WERI-Rb-1 (cell line): ENCODE measurements at regions not wholly inside any gene's neighbourhood (a gene's known extent, or its start where the extent isn't known, plus 50 kb on each side); places are given as distances from the start of the nearest gene placed in this dataset.

ENCODE experiments used
- DNase-seq: peaks from one replicate; pipeline ENCODE4 v3.0.0-alpha.2; 2020
- H3K27ac ChIP-seq: fragments of 250-450 bp; sonication (Bioruptor Pico); 2 replicates; pipeline ENCODE4 v1.5.1; 2020; ENCODE audit warnings: mild to moderate bottlenecking, moderate library complexity
- H3K27me3 ChIP-seq: fragments of 250-450 bp; sonication (Bioruptor Pico); 2 replicates; pipeline ENCODE4 v1.5.1; 2021; ENCODE audit warnings: mild to moderate bottlenecking, low read depth, moderate library complexity; ENCODE audit not compliant: insufficient read depth, severe bottlenecking
- H3K36me3 ChIP-seq: fragments of 250-450 bp; sonication (Bioruptor Pico); 2 replicates; pipeline ENCODE4 v1.5.1; 2020; ENCODE audit warnings: mild to moderate bottlenecking, moderate library complexity
- H3K4me3 ChIP-seq: 2 replicates; pipeline ENCODE4 v1.5.1; 2011; ENCODE audit warnings: low read depth, mild to moderate bottlenecking, control low read depth, low read length
- H3K9me3 ChIP-seq: fragments of 250-450 bp; sonication (Bioruptor Pico); 2 replicates; pipeline ENCODE4 v1.5.1; 2021; ENCODE audit warnings: mild to moderate bottlenecking, moderate library complexity; ENCODE audit not compliant: severe bottlenecking
- CTCF ChIP-seq: IDR thresholded peaks from 2 replicates; pipeline ENCODE4 v1.5.1; 2011; ENCODE audit warnings: low read depth, mild to moderate bottlenecking, control low read depth, inconsistent platforms, low read length

DNA sequence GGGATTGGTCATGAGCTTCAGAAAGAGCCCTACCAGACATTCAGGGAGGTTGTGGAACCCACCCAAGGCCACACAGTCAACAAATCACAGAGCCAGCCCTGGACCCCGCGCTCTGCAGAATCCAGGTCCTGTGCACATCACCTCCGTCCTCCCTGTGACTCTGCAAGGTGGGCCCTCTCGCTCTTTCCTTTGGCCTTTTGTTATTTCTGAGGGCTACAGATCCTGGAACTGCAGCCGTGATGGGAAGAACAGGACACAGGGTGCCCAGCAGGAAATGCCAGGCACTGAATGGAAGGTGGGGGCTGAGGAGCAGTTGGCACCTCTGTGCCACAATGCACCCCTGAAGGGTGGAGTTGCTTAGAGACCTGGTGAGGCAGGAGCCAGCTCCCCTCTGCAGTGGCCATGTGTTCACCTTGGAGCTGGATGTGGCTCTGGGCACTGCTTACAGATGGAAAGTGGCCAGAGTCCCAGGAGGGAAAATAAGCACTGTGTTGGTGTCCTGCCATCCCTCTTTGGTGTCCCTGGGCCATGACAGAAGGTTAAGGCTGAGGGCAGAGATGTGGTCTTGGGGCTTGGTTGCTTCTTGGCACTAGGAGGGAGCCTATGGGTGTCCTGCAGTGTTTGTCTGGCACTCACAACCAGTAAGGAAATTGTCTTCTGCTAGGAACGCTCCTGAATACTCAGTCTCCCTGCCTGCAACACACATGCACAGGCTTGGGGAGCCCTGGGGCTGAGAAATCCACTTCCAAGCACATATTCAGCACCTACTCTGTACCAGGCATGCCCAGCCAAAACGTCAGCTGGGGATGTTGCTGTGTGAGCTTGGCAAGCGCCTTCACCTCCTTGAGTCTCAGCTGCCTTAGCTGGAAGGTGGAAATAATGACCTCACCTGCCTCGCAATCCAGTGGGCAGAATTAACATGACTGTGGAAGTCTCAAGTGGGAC lies 98.0 kb upstream of the SLC6A6 start:
- Histone ChIP-seq H3K27me3 (no peaks in the 10 kb centered on the region), H3K9me3 (no peaks in the 10 kb centered on the region), H3K4me3 (no peak overlapping the region), H3K27ac (no peak overlapping the region), H3K36me3 (no peaks in the 10 kb centered on the region)
- TF ChIP-seq CTCF = no peak
- DNase-seq = no peak

DNA sequence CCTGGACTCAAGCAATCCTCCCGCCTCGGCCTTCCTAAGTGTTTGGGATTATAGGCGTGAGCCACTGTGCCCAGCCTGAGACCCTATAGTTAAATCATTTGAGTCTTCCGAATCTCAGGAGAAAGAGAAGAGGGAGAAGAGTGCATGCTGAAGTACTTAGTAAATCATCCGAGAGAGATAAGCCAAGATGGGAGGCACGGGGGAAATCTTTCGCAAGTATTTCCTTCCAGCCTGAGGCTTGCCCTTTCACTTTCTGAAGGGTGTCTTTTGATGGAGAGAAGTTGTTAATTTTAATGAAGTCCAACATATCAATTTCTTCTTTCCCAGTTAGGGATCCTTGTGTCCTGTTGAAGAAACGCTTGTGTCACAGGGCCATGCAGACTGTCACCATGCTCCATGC lies 97.1 kb upstream of the SLC6A6 start:
- H3K9me3 ChIP-seq = no peaks in the 10 kb centered on the region
- no peak overlapping the region for H3K4me3 ChIP-seq
- no peaks in the 10 kb centered on the region for H3K27me3 ChIP-seq
- H3K27ac ChIP-seq = no peak overlapping the region
- H3K36me3 ChIP-seq = no peaks in the 10 kb centered on the region
- no peak for DNase-seq
- TF ChIP-seq CTCF = no peak

DNA sequence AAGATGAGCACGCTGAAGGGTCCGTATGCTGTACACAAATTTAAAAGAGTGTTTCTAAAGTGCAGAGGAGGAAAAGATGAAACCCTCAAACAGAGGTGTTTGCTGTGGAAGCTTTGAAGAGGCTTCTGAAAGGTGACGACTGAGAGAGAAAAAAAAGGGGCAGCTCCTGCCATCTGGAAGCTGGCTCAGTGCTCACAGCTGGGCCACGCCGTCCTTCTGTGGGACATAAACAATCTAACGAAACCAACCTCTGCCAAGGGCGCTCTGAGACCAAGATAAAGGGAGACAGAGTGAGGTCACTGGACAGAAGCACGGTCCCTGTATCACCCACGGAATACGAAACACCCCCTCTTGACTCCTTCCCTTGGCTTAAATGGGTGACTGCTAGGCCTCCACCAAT lies 96.3 kb upstream of the SLC6A6 start:
- Histone ChIP-seq H3K27me3 (no peaks in the 10 kb centered on the region), H3K36me3 (no peaks in the 10 kb centered on the region), H3K4me3 (no peak overlapping the region), H3K9me3 (no peaks in the 10 kb centered on the region), H3K27ac (no peak overlapping the region)
- TF ChIP-seq CTCF = no peak
- no peak for DNase-seq

- TF ChIP-seq CTCF = no peak
- H3K27ac ChIP-seq = no peak overlapping the region
- no peaks in the 10 kb centered on the region for H3K9me3 ChIP-seq
- H3K4me3 ChIP-seq = no peak overlapping the region
- no peaks in the 10 kb centered on the region for H3K27me3 ChIP-seq
- no peak for DNase-seq
- H3K36me3 ChIP-seq = no peaks in the 10 kb centered on the region
Observed at GRCh38 chr3:14307656-14308302, 94.6 kb upstream of the SLC6A6 start.

- no peak for TF ChIP-seq CTCF
Observed at GRCh38 chr3:14311729-14312128, 90.7 kb upstream of the SLC6A6 start.

More at GRCh38 chr3:14311729-14312128, 90.7 kb upstream of the SLC6A6 start:
- Histone ChIP-seq H3K27me3 (no peaks in the 10 kb centered on the region), H3K27ac (no peak overlapping the region), H3K36me3 (no peaks in the 10 kb centered on the region), H3K9me3 (no peaks in the 10 kb centered on the region), H3K4me3 (no peak overlapping the region)
- DNase-seq = no peak
